ENCODE measurements at regions not wholly inside any gene's neighbourhood (a gene's known extent, or its start where the extent isn't known, plus 50 kb on each side); places are given as distances from the start of the nearest gene placed in this dataset.

DNA sequence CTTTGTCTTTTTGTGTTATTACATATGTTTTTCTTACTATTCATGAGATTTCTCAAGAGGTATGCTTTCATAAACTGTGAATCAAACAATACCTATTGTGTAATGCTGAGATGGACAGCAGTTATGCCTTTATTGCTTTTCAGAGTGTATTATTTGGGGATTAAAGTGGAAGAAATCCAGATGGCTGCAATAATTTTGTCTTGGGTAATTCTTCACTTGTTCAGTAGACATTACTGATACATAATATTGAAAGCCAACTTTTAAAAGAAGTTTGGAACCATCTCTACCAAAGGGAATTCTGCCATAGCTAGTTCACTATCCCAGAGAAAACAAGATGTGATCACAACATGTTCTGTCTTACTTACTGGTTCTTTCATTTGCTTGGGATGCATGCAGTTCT lies 253.4 kb upstream of the ZSWIM2 start:
- Histone ChIP-seq H3K4me3 (ENCODE audit: low read depth, low read length) (no peak overlapping the region), H3K36me3 (replicated peaks) (no peaks in the 10 kb centered on the region), H3K27ac (no peak overlapping the region), H3K27me3 (replicated peaks) (no peaks in the 10 kb centered on the region)
- in situ Hi-C loops (cut with HindIII; ENCODE audit: low pct_ligation_motif_present, low sequenced_read_pairs), result no loop called here
- TF ChIP-seq, protein P1, sequence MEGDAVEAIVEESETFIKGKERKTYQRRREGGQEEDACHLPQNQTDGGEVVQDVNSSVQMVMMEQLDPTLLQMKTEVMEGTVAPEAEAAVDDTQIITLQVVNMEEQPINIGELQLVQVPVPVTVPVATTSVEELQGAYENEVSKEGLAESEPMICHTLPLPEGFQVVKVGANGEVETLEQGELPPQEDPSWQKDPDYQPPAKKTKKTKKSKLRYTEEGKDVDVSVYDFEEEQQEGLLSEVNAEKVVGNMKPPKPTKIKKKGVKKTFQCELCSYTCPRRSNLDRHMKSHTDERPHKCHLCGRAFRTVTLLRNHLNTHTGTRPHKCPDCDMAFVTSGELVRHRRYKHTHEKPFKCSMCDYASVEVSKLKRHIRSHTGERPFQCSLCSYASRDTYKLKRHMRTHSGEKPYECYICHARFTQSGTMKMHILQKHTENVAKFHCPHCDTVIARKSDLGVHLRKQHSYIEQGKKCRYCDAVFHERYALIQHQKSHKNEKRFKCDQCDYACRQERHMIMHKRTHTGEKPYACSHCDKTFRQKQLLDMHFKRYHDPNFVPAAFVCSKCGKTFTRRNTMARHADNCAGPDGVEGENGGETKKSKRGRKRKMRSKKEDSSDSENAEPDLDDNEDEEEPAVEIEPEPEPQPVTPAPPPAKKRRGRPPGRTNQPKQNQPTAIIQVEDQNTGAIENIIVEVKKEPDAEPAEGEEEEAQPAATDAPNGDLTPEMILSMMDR (IDR thresholded peaks at IDR 0.05; ENCODE audit: low read depth, low read length, missing control alignments), result no peak
- DNase-seq, result no peak

DNA sequence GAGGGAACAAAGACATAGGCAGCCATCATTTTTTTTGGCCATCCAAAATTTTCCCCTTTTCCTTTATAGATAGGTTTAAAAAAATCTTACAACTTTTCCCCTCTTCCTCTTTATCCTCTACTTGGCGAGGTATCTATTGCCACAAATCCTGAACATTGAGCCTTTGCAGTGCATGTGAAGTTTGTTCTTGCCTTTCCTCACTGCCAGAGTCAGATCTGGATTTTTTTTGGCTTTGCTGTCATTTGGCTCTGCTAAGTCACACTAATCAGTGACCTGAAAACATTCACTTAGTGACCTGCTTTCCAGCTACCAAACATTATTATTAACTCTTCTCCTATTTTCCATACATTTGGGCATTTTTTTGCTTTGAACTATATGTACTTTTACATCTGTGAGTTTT lies 249.2 kb upstream of the ZSWIM2 start:
- in situ Hi-C loops (cut with HindIII; ENCODE audit: low pct_ligation_motif_present, low sequenced_read_pairs), result no loop called here
- TF ChIP-seq, protein P1 (IDR thresholded peaks at IDR 0.05; ENCODE audit: low read depth, low read length, missing control alignments), result no peak
- no peaks in the 10 kb centered on the region for H3K27me3 ChIP-seq (replicated peaks)
- H3K36me3 ChIP-seq (replicated peaks), result no peaks in the 10 kb centered on the region
- DNase-seq, result no peak
- no peak overlapping the region for H3K4me3 ChIP-seq (ENCODE audit: low read depth, low read length)
- H3K27ac ChIP-seq, result no peak overlapping the region

DNA sequence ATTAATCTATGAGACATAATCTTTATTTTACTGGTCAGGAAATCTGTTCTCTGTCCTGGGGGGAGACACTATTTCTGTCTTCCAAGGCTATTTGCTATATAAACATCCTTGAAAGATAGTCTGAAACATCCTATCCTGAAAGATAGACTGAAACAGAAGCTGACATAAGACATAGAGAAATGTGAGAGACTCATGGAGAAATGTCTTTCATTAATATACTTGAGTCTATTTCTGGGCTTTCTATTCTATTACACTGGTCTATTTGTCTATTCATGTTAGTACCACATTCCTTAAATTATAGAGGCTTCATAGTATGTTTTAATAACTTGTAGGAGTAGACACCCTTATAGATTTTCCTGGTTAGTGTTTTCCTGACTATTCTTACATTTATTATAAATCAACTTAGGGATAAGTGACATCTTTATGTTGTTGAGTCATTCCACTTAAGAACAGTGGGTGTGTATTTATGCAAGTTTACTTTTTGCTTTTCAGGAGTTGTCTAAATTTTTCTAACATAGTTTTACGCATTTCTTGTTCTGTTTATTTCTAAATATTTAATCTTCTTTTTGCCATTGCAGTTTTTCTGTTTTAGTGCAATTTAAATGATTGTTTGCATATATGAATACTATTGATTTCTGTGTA lies 244.9 kb upstream of the ZSWIM2 start:
- TF ChIP-seq, protein P1 (IDR thresholded peaks at IDR 0.05; ENCODE audit: low read depth, low read length, missing control alignments), result no peak
- in situ Hi-C loops (cut with HindIII; ENCODE audit: low pct_ligation_motif_present, low sequenced_read_pairs), result no loop called here
- Histone ChIP-seq H3K4me3 (ENCODE audit: low read depth, low read length) (no peak overlapping the region), H3K36me3 (replicated peaks) (no peaks in the 10 kb centered on the region), H3K27ac (no peak overlapping the region), H3K27me3 (replicated peaks) (no peaks in the 10 kb centered on the region)
- no peak for DNase-seq

DNA sequence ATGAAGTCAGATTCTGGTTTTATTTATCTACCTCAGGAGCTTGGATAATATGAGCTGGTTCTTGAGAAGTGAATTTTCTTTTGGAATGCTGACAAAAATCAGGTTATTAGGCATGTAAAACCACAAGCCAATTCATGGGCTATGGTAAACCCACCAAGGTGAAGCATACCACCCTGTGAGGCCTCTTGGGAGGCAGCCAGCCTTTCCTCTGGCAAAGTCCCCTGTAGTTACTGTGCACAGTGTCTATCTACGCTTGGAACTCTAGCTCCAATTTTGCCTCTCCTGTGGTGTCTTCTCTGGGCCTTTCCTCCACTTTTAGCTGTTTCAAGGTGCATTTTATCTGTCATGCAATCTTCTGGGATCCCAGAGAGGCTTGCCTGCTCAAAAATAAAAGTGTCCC lies 242.7 kb upstream of the ZSWIM2 start:
- DNase-seq, result no peak
- H3K27ac ChIP-seq, result no peak overlapping the region
- in situ Hi-C loops (cut with HindIII; ENCODE audit: low pct_ligation_motif_present, low sequenced_read_pairs), result no loop called here
- H3K4me3 ChIP-seq (ENCODE audit: low read depth, low read length), result no peak overlapping the region
- TF ChIP-seq, protein P1 (IDR thresholded peaks at IDR 0.05; ENCODE audit: low read depth, low read length, missing control alignments), result no peak
- no peaks in the 10 kb centered on the region for H3K27me3 ChIP-seq (replicated peaks)
- no peaks in the 10 kb centered on the region for H3K36me3 ChIP-seq (replicated peaks)

DNA sequence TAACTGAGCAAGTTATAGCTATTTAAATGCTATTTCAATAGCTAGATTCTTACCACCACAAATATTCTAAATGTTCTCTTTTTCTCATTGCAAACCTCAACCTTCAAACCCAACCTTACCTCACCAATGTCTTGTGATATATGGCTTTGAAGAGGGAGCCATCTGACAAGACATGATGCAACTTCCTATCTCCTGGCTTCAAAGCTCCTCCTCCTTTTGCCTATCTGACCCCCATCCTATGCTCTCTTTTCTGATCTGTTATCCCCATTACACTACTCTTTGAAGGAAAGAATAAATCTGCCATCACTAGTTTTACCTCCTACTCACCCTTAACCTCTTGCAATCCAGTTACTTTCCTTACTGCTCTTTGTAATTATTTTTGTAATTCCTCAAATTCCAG lies 235.6 kb upstream of the ZSWIM2 start:
- no peak for DNase-seq
- H3K36me3 ChIP-seq (replicated peaks), result no peaks in the 10 kb centered on the region
- TF ChIP-seq, protein P1 (IDR thresholded peaks at IDR 0.05; ENCODE audit: low read depth, low read length, missing control alignments), result no peak
- H3K27ac ChIP-seq, result no peak overlapping the region
- H3K27me3 ChIP-seq (replicated peaks), result no peaks in the 10 kb centered on the region
- H3K4me3 ChIP-seq (ENCODE audit: low read depth, low read length), result no peak overlapping the region
- in situ Hi-C loops (cut with HindIII; ENCODE audit: low pct_ligation_motif_present, low sequenced_read_pairs), result no loop called here

DNA sequence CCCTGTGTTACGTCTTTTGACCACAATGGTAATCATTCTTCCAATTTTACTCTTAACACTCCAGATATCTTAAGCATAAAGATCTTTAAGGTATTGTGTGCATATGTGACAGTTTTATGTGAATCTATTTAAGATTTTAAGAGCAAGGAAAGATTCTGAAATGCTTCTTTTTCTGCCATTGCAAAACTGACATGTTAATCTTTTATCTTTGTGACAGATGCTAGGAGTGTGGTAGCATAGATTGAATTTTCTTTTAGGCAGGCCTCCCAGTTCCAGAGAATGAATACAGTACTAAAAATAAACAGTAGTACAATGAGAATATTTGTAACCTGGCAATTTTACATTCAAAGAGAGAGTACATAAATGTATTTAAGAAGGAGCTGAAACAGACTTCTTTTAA lies 232.5 kb upstream of the ZSWIM2 start:
- in situ Hi-C loops (cut with HindIII; ENCODE audit: low pct_ligation_motif_present, low sequenced_read_pairs), result no loop called here
- Histone ChIP-seq H3K27ac (no peak overlapping the region), H3K27me3 (replicated peaks) (no peaks in the 10 kb centered on the region), H3K4me3 (ENCODE audit: low read depth, low read length) (no peak overlapping the region), H3K36me3 (replicated peaks) (no peaks in the 10 kb centered on the region)
- no peak for DNase-seq
- TF ChIP-seq, protein P1 (IDR thresholded peaks at IDR 0.05; ENCODE audit: low read depth, low read length, missing control alignments), result no peak

Data from brain microvascular endothelial cell (primary cell).